Natural killer cell (primary cell): ENCODE measurements at regions not wholly inside any gene's neighbourhood (a gene's known extent, or its start where the extent isn't known, plus 50 kb on each side); places are given as distances from the start of the nearest gene placed in this dataset.

Experiments
- ATAC-seq, 3 donors: fragments of 150-1000 bp in 2 of 3; fragments of 200-7000 bp in 1 of 3; cut with Tn5 transposase; 1 replicate in 1 of 3; 2 replicates in 2 of 3; pipeline ENCODE4 v1.10.0; 2021; ENCODE audit warnings: mild to moderate bottlenecking in 2 of 3, moderate library complexity in 2 of 3
- DNase-seq, 2 donors: peaks; one replicate each; pipeline versions ENCODE4 v3.0.0 to v3.0.0-alpha.2; 2013 to 2021; ENCODE audit warnings: mixed read lengths in 1 of 2
- H3K27ac ChIP-seq: one replicate; pipeline ENCODE4 v1.5.1; 2013; ENCODE audit warnings: mild to moderate bottlenecking, low read length
- H3K27me3 ChIP-seq: one replicate; pipeline ENCODE4 v1.6.1; 2013; ENCODE audit warnings: low read length; ENCODE audit not compliant: control insufficient read depth, insufficient read depth
- H3K36me3 ChIP-seq: one replicate; pipeline ENCODE4 v1.6.1; 2013; ENCODE audit warnings: low read length; ENCODE audit not compliant: control insufficient read depth, insufficient read depth
- H3K4me1 ChIP-seq: one replicate; pipeline ENCODE4 v1.6.1; 2013; ENCODE audit warnings: low read length; ENCODE audit not compliant: control insufficient read depth, insufficient read depth
- H3K4me3 ChIP-seq: one replicate; pipeline ENCODE4 v1.5.1; 2013; ENCODE audit warnings: low read length
- H3K9me3 ChIP-seq: one replicate; pipeline ENCODE4 v1.6.1; 2013; ENCODE audit warnings: low read length; ENCODE audit not compliant: control insufficient read depth, insufficient read depth
- H3K27ac Mint-ChIP-seq, 2 donors: one replicate each; pipeline ENCODE4 v1.8.0; 2022; ENCODE audit warnings: mild to moderate bottlenecking in 2 of 2, mixed read lengths in 2 of 2, moderate library complexity in 1 of 2
- H3K27me3 Mint-ChIP-seq, 2 donors: one replicate each; pipeline ENCODE4 v1.8.0; 2022; ENCODE audit warnings: low read depth in 2 of 2, mixed read lengths in 2 of 2
- H3K36me3 Mint-ChIP-seq: one replicate; pipeline ENCODE4 v1.8.0; 2022; ENCODE audit warnings: mixed read lengths
- H3K4me1 Mint-ChIP-seq, 2 donors: one replicate each; pipeline ENCODE4 v1.8.0; 2022; ENCODE audit warnings: mixed read lengths in 2 of 2
- H3K4me3 Mint-ChIP-seq: one replicate; pipeline ENCODE4 v1.8.0; 2022; ENCODE audit warnings: mild to moderate bottlenecking, moderate library complexity, mixed read lengths
- H3K9me3 Mint-ChIP-seq, 2 donors: one replicate each; pipeline ENCODE4 v1.8.0; 2022; ENCODE audit warnings: mixed read lengths in 2 of 2
- WGBS: methylation state at CpG from one replicate; pipeline ENCODE4 v1.1.7; 2013; ENCODE audit warnings: missing lambda C conversion rate; ENCODE audit not compliant: insufficient coverage; 5-methylcytosine and 5-hydroxymethylcytosine counted together
- intact Hi-C: fragments of 100-400 bp; cut with micrococcal nuclease; formaldehyde crosslinking; loops from one replicate; pipeline ENCODE4 v1.14.2; 2022
- TF ChIP-seq, protein P1 (sequence below): fragments of 200-600 bp; IDR thresholded peaks from one replicate; pipeline ENCODE4 v1.8.0; 2022; ENCODE audit warnings: antibody characterized with exemption

DNA sequence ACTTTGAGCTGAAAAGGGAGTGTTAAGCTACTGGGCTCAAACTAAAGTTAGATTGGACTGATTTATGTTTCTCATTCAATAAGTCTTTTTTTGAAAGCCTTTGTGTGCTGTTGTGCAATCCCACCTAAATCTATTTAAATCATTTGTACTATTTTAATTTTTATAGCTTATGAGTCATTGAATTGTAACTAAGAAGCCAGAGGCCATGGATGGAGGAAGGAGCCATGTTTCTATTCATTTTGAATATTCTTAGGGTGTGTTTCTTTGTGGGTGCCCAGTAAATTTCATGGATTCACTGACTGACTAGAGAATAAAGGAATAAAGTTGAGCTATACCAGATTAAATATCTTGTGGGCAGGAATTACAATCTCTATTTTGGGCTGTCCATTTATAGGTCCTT, 238.5 kb downstream of the KIF4B start:
- no peak overlapping the region for H3K4me3 Mint-ChIP-seq
- DNase-seq (no peak), ATAC-seq (no peak)
- H3K27me3 ChIP-seq: no peaks in the 10 kb centered on the region
- no peak overlapping the region for H3K4me3 ChIP-seq
- no peaks in the 10 kb centered on the region for H3K9me3 ChIP-seq
- peaks cover 2 to 3% of the 10 kb centered on the region in 2 donors for H3K9me3 Mint-ChIP-seq
- H3K27ac ChIP-seq: no peak overlapping the region
- no peaks in the 10 kb centered on the region for H3K36me3 Mint-ChIP-seq
- H3K27ac Mint-ChIP-seq: no peak overlapping the region
- no peaks in the 10 kb centered on the region for H3K4me1 Mint-ChIP-seq
- no peaks in the 10 kb centered on the region for H3K27me3 Mint-ChIP-seq
- intact Hi-C loops: no loop called here
- H3K4me1 ChIP-seq: no peaks in the 10 kb centered on the region
- TF ChIP-seq, protein P1, sequence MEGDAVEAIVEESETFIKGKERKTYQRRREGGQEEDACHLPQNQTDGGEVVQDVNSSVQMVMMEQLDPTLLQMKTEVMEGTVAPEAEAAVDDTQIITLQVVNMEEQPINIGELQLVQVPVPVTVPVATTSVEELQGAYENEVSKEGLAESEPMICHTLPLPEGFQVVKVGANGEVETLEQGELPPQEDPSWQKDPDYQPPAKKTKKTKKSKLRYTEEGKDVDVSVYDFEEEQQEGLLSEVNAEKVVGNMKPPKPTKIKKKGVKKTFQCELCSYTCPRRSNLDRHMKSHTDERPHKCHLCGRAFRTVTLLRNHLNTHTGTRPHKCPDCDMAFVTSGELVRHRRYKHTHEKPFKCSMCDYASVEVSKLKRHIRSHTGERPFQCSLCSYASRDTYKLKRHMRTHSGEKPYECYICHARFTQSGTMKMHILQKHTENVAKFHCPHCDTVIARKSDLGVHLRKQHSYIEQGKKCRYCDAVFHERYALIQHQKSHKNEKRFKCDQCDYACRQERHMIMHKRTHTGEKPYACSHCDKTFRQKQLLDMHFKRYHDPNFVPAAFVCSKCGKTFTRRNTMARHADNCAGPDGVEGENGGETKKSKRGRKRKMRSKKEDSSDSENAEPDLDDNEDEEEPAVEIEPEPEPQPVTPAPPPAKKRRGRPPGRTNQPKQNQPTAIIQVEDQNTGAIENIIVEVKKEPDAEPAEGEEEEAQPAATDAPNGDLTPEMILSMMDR: no peak
- H3K36me3 ChIP-seq: no peaks in the 10 kb centered on the region

DNA sequence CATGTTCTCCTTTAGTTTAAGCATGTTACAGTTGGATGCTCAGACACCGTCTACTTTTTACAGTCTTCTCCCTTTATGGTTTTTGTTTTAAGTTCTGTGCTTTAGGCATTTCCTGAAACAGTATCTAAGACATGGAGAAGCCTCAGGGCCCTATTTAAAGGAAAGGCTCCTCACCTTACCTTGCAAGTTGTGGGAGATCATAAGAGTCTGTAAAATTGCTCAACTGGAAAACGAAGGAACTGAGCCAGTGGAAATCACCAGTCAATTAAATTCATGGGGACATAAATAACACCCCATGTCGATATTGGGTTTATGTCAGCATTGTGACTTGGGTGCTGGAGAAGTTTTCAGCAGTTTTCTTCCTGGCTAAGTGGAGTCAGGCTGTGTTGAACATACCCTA, 239.2 kb downstream of the KIF4B start:
- DNase-seq (no peak), ATAC-seq (no peak)
- Histone ChIP-seq H3K4me3 (no peak overlapping the region), H3K4me1 (no peaks in the 10 kb centered on the region), H3K27ac (no peak overlapping the region), H3K27me3 (no peaks in the 10 kb centered on the region), H3K9me3 (no peaks in the 10 kb centered on the region), H3K36me3 (no peaks in the 10 kb centered on the region)
- no peaks in the 10 kb centered on the region for H3K4me1 Mint-ChIP-seq
- H3K4me3 Mint-ChIP-seq: no peak overlapping the region
- peaks cover 2 to 4% of the 10 kb centered on the region in 2 donors for H3K9me3 Mint-ChIP-seq
- H3K27me3 Mint-ChIP-seq: no peaks in the 10 kb centered on the region
- no peaks in the 10 kb centered on the region for H3K36me3 Mint-ChIP-seq
- no peak overlapping the region for H3K27ac Mint-ChIP-seq
- TF ChIP-seq, protein P1: no peak
- 67% methylated on average over 2 of the region's 3 CpGs for WGBS
- intact Hi-C loops: no loop called here

DNA sequence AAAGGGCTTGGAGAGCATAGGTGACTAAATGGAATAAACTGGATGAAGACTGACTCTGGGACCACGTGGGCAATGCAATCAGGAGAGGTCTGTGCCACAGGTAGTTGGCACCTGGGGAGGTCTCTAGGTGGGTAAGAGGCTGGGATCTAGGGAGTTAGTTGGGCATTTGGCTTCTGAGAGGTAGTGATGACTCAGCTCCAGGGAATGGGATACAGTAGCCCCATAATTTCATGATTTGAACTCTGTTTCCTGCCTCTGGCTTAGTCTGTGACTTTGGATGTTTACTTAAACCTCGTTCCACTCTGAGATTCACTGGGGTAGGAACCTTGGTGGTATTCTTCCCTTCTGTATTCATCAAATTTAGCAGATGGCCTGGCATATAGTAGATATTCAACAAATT, 240.8 kb downstream of the KIF4B start:
- Mint-ChIP-seq H3K4me3 (no peak overlapping the region), H3K27me3 (no peaks in the 10 kb centered on the region), H3K36me3 (no peaks in the 10 kb centered on the region), H3K4me1 (no peaks in the 10 kb centered on the region), H3K27ac (no peak overlapping the region), H3K9me3 (peaks cover 2 to 4% of the 10 kb centered on the region in 2 donors)
- Histone ChIP-seq H3K4me1 (no peaks in the 10 kb centered on the region), H3K27ac (no peak overlapping the region), H3K36me3 (no peaks in the 10 kb centered on the region), H3K27me3 (no peaks in the 10 kb centered on the region), H3K9me3 (no peaks in the 10 kb centered on the region), H3K4me3 (no peak overlapping the region)
- no peak for ATAC-seq
- TF ChIP-seq, protein P1: no peak
- 63% methylated on average over 2 of the region's 2 CpGs for WGBS
- no peak for DNase-seq
- intact Hi-C loops: no loop called here

DNA sequence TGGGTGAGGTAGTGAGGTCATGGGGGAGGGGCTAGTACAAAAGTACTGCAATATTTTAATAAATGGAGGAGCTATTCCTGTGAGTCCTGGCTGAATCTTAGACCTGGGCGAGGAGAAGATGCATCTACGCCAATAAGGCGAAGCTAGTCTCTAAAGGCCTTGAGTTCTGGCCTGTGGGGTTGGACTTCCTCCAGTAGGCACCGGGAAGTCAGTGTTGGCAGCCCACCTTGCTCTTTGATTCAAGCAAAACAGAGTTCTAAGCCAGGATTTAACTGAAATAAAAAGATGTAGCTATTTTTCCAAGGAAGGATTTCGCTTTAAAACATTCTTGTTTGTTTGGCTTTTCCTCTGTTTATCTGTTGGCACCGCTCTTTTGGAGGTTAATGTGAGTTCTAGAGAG, 244.6 kb downstream of the KIF4B start:
- H3K27ac ChIP-seq: no peak overlapping the region
- H3K27me3 ChIP-seq: no peaks in the 10 kb centered on the region
- Mint-ChIP-seq H3K27me3 (no peaks in the 10 kb centered on the region), H3K9me3 (peaks cover 2 to 3% of the 10 kb centered on the region in 2 donors), H3K4me3 (no peak overlapping the region), H3K27ac (no peak overlapping the region), H3K4me1 (no peaks in the 10 kb centered on the region), H3K36me3 (no peaks in the 10 kb centered on the region)
- no peaks in the 10 kb centered on the region for H3K4me1 ChIP-seq
- no peaks in the 10 kb centered on the region for H3K36me3 ChIP-seq
- H3K4me3 ChIP-seq: no peak overlapping the region
- no peaks in the 10 kb centered on the region for H3K9me3 ChIP-seq
- TF ChIP-seq, protein P1: no peak
- intact Hi-C loops: no loop called here
- 88% methylated on average over 6 of the region's 6 CpGs for WGBS
- no peak for ATAC-seq
- no peak for DNase-seq
